ENCODE measurements at regions not wholly inside any gene's neighbourhood (a gene's known extent, or its start where the extent isn't known, plus 50 kb on each side); places are given as distances from the start of the nearest gene placed in this dataset.

DNA sequence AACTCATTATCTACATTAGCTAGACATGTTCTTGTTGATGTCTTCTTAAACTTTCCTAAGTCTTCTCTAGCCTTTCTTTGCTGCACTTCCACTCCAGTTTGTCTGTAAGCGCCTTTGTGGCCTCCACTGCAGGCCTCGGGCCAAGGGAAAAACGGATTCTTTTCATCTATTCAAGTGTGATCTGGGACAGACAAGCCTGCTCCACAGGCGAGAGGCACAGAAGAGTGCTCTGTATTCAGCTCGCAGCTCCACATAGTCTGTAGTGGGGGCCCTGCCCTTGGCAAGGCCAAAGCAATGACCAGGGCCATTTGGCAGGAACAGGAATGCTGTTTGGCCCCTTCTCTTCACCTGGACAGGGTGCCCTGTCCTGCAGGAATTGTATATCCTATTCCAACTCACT is 84.1 kb upstream of the BARX2 start:
- DNase-seq (ENCODE audit: low spot score) = no peak

DNA sequence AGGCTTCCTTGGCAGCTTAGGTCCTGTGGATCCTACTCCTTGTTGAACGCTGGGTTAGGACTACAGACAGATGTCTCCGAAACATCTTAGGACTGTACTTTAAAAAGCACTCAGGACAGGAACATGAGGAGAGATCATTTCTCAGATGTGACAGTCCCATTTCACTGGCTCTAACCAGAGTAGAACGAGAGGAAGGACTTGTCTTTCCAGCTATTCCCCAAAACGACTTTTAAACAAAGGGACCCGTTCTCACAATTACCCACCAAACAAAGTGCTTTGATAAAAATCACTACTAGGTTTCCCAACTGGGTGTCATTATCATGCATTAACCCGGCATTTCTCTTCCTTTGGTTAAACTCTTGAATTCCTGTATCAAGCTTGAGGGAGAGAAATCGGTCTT is 84.7 kb upstream of the BARX2 start:
- DNase-seq (ENCODE audit: low spot score) = no peak

DNA sequence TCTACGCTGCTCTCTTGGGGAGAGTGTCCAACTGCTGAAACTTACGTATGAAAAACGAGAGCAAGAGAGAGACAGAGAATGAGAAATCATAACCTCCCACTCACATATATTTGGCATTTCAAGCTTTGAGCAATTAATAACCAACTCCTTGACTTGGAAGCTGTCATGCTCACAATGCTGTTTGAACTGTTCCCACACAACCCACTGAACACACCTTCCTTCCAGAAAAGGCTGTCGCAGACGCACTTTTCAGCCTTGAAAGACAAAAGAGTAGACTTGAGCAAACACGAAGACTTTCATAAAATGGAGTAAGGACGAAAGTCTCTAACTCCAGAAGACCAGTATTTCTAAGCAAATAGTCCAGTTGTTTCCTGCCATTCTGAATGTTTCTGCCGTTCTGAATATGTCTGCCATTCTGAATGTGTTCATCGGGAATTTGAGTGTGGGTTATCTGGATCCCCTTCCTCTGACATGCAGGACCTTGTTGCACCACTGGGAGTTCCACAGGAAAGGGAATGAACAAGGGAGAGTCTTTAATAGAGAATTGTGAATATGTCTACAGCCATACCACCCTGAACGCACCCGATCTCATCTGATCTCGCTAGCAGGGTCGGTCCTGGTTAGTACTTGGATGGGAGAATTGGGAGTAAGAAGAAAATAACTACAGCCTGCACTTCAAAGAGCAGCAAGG is 86.2 kb upstream of the BARX2 start:
- no peak for DNase-seq (ENCODE audit: low spot score)

DNA sequence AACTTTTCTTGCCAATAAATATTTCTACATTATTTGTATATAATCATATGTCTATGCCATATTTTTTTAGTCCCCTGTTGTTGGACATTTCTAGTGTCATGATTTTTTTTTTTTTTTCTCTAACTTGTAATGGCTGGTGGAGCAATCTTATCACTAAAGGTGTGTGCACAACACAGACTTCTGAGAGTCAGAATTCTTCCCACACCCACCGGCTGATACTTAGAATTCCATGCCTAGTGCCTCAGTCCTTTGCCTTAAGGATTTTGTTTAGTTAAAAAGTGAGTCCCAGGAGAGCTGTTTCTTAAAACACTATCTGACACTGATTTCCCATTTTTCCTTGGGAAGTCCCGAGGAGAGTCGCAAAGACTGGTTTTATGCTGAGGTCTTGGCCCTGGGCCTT is 87.7 kb upstream of the BARX2 start:
- no peak for DNase-seq (ENCODE audit: low spot score)

DNA sequence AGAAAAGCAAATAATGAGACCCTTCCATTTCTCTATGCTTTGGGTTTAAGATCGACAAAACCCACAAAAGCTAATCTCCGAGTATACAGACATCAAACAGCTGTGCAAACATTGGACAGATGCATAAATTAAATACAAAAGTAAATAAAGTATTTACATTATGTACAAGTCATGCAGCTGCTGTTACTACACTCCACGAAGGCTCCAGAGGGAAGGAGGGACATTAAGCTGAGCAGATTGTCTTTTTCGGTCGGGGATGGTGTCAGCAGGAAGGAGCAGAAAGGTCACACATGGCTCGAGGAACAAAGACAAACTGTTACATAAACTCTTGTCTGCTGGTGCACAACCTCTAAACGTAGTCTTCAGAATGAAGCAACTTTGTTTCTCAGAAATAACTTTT is 88.8 kb upstream of the BARX2 start:
- DNase-seq (ENCODE audit: low spot score) = no peak

DNA sequence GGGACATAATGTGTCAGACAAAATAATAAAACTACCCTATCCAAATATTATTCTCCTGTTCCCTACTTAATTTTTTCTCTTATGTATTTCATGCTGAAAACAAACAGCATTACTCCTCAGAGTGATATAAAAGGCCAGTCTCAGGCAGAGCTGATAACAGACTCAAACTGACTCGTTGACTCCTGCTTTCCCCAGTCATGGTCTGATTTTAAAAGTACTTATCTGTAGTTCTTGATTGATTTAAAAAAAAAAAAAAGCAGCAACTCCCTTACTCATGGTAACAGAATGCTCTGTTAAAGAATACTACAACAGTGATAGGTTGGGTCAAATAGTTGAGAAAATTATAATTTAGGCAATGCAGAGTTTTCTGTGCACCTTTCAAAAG is 90.3 kb upstream of the BARX2 start:
- no peak for DNase-seq (ENCODE audit: low spot score)

DNA sequence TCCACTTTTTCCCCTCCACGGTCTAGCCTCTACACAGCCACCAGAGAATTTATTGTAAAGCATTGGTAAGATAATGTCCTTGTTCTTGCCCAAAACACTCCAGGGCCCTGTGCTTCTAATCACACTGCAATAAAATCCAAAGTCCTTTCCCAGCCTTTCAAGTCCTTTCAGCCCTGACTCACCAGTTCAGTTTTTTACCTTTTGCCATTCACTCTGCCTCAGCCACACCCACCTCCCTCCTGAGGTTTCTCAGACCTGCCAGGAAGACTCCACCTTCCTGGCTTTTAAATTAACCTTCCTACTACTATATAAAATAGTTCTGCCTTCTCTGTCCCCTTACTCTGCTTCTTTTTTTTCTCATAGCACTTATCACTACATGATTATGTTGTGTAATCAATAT is 91.0 kb upstream of the ARHGAP32 start:
- DNase-seq (ENCODE audit: low spot score) = no peak

DNA sequence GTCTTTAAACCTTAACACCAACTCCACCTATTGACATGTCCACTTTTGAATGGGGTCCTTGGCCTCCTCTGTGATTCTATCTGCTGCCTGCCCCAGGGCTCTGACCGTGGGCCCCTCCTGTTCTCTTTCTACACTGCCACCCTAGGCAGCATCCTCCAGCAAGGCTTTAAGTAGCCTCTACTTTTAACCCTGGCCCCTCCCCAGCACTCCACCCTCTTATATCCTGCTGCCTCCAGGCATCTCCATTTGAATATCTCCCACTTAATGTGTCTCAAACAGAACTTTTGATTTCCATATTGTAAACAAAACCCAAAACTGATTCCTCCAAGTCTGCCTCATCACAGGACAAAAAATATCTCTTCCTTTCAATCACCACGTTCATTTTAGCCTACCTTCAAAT is 90.5 kb upstream of the ARHGAP32 start:
- DNase-seq (ENCODE audit: low spot score) = no peak

DNA sequence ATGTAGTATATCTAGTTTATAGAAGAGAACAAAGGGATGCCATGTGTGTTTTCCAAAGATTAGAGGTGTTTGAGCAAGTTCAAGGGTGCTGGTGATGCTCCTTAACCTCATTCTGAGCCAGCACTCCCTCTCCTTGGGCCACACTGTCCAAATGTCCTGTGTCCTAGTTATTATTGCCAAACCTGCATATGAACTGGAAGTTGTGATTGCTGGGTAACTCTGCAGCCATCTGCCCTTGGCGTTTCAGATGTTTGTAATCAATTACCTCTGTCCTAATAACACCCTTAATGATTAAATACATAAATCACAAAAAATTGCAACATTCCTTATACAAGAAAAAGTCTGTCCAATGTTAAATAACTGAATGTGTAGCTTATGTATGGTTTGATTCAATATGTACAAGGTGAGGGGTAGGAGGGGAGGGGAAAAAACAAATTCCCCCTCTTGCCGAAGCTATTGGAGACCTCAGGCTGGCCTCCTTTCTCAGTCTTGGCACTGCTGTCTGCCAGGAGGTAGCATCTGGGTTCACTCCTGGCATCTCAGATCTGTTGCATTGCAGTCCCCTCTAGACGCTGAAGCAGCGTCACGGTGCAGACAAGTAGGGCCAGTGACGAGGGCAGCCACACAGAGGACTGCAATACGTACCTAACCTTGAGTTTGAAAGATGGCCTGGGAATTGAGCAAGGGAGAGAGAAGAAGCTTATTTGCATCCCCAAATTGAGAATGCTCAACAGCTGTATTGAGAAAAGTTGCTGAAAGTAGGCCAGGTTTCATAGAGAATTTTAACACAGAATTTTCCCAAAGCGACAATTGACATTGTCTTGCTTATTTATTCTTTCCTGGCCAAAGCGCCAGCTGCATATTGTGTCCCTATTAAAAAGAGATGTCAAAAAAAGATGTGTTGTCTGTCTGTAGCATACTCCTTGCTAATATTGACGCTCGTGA is 89.6 kb upstream of the ARHGAP32 start:
- DNase-seq (ENCODE audit: low spot score) = no peak

DNA sequence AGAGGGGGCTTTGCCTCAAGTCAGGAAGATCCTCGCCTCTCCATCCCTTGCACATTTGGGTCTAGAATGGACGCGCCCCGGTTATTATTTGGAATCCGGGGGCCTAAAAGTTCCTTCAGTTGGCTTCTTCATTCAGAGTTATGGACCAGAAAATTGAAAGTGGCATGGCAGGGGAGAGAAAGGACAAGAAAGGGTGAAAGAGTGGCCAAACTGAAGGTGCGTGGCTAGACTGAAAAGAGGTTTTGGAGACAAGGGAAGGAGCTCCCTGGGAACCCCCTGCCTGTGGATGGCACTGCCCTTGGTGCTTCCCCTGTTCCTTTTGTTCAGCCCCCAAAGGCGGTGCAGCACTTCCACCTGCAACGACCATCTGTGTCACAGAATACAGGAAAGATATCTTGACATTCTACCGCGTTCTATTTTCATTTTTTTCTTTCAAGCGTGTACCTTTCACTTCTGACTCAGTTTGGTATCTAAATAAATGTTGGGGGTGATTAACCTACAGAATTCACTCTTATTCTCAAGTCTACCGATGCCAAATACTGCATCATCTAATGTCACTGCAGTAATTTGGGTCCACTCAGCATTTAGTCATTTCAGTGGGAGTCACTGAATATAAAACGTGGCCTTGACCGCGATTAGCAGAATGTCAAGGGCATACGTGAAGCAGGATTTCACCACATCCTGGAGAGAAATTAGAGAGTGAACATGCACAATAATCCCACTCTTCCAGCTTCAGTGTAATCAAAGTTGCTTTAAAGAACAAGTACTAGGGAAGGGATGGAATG is 88.1 kb upstream of the ARHGAP32 start:
- no peak for DNase-seq (ENCODE audit: low spot score)

DNA sequence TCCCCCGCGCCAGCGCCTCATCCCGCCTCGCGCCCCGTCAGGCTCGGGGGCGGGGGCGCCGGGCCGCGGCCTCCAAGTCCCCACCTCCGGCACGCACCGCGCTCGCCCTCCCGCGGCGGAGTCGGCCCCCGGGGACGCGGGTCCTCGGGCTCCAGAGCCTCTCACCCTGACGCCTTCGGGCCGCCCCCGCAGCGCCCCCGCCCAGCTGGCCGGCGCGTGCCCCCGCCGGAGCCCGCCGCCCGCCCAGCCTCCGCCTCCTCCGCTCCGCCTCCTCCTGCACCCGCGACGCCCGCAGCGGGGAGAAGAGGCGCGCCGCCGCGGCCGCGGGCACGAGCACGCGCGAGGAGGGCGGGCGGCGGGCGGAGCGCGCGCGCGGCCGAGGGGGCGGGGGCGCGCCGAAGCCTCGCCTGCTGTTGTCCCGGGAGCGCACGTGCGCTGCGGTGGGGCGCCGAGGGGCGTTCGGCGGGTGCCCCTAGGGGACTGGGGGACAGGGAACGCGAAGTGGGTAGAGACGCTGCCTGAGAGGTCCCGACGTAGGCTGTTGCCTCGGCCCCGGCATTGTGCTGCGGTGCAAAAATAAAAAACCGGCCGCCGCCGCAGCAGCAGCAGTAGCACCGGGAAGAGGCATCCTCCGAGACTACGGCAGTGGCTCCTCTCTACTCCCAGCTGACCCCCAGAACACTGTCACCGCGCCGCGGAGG is 87.4 kb upstream of the ARHGAP32 start:
- DNase-seq (ENCODE audit: low spot score) = peak; percentile 26

DNA sequence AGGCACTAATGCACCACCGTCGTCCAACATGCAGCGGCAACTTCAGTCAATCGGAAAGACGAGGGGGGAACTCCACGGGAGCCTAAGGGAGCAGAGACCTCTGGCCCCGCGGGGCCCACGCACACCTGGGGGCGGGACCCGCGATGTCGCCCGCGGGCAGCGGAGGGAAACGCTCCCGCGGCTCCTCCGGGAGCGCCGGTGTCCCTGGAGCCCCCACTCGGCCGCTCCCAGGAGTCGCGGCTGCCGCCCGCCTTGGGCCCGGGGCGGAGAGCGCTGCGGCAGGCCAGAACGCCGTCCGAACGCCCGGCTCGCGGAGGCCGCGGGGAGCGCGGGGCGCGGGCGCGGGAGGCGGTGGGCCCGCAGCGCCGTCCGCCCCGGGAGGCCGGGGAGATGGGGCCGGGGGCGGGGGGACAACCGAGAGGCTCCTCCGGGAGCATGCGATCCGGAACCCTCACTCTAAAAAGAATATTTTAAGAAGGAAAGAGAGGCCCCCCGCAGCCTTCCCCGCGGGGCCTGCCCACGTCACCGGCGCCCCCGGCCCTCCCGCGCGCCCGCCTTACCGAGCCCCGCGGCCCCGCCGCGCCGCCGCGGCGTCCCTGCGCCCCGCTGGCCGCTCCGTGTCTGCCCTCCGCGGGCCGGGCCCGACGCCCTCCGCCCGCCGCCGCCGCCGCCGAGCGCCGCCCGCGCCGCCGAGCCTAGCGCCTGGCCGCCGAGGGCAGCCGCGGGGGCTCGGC is 86.6 kb upstream of the ARHGAP32 start:
- DNase-seq (ENCODE audit: low spot score) = no peak

DNA sequence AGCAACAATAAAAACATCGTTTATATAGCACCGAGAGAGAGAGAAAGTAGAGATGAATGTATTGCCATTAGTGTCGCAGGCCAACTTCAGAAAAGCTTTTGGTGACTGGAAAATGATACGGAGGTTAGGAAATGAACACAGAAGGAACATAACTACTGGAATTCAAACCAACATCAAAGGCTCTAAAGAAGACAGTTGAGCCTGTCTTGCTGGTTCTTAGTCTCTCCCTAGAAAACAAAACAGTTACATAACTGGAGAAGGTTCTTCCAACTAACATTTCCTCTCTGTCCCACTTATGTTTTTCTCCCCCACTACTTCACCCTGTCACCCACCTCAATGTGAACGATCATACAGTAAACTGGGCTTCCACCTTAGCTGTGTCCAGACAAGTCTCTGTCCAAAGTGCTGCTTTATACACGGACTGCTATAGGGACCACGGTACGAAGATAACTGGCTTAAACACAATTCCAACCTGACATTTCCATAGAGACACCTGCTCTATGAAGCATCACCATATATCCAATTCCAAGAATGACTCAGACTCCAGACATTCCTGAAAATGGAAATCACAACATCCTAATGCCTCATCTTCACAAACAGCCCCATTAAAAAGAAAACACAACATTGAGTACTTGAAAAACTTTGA is 85.2 kb upstream of the ARHGAP32 start:
- DNase-seq (ENCODE audit: low spot score) = no peak

DNA sequence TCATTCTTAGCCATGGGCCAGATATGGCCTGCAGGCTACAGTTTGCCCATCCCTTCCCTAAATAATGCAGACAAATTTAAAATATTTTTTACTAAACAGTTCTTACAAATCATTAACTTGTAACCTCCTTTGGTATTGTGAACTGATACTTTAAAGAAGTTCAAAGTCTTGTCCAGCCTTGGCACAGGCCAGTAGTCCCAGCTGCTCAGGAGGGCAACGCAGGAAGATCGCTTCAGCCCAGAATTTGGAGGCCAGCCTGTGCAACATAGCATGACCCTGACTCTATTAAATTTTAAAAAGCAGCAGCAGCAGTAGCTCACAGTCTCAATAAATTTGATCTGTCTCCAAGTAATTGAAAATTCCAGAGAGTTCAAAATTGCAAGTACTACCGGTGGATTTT is 83.7 kb upstream of the ARHGAP32 start:
- DNase-seq (ENCODE audit: low spot score) = no peak

DNA sequence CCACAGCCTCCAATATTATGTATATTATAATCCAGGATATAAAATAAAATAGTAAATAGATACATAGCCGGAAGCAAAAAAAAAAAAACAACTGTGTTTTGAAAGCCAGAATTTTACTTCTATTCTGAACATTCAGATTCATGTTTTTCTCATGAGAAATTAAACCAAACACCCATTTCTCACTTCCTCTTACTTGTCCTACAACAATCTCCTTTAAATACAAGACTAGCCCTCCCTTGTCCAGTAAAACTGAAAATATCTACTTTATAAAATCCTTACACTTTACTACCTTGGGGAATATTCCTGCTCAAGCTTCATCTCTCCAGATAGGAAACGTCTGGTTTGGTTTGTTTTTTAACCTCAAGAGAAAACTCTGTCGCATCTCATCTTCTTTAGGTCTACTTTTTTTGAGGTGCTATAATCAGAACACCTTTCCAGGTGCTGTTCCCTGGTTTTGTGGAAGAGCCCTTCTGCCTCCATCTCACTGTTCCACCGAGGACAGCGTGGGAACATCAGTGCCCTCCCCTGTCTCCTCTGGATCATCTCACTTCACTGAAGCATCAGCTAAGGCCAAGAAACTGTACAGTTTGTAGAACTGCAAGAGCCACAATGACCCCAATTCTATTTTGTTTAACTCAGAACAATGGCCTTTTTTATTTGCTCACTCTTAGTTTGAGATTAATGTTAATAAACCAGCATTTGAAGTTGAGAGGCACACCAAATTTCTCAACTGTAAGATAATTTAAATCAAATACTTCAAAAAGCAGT is 82.0 kb upstream of the ARHGAP32 start:
- DNase-seq (ENCODE audit: low spot score) = no peak

DNA sequence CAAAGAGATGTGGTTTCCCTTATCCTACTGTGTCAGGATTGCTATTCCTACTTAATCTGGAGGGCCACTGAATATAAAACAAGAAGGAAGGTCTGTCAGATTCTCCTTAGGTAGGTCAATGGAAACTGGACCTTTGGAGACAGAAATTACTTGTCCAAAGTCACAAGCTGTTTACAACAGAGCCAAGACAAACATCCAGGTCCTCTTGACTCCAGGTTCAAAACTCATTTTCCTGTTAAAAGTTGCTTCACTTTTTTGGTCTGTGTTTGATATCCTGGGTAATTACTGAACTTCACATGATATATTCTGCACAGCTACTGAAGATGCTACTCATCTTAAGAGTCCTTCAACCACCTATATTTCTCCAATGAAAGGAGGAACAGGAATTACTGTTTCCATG is 81.2 kb upstream of the ARHGAP32 start:
- no peak for DNase-seq (ENCODE audit: low spot score)

DNA sequence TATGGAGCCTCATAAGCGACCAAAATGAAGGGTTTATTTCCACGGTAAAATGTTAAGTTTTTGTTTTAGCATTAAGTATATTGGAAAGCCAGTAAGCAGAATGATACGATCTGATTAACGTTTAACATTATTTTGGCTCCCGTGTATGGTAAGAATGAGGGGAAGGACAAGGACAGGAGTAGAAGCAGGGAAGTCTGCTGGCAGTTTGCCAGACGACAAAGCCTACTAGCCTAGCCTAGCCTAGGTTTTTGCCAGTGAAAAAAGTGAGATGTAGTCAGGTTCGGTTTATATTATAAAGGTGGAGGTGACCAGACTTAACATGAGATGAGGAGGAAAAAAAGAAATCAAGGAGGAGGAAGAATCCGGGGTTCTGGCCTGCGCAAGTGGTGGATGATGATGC is 78.9 kb upstream of the ARHGAP32 start:
- DNase-seq (ENCODE audit: low spot score) = no peak

DNA sequence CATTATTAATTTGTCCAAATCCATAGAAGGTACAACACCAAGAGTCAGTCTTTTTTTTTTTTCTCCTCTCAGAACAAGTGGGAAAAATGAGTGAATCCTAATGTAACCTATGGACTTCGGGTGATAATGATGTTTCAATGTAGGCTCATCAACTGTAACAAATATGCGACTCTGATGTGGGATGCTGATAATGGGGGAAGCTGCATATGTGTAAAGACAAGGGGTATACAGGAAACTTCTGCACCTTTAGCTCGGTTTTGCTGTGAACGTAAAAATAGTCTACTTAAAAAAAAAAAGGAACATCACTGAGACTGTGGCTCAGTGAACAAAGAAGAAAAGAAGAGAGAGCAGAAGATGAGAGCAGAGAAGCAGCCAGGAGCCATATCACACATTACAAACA is 78.3 kb upstream of the ARHGAP32 start:
- no peak for DNase-seq (ENCODE audit: low spot score)

DNA sequence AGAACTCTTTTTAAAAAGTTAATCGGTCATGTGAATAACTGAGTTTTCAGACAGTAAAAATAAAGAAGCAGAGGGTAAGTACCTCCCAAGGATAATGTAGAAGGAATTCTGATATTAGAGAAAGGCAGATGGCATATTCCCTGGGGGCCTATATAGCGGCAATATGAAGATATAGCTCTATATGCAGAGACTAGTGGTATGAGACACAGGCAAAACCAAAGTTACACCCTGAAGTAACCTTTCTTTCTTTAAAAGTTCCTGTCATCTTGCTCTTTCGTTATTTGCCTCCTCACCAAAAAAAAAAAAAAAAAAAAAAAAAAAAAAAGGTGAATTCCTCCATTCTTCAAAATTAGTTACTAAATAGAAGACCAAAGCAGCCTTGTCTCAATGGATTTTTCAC is 76.2 kb upstream of the ARHGAP32 start:
- no peak for DNase-seq (ENCODE audit: low spot score)

DNA sequence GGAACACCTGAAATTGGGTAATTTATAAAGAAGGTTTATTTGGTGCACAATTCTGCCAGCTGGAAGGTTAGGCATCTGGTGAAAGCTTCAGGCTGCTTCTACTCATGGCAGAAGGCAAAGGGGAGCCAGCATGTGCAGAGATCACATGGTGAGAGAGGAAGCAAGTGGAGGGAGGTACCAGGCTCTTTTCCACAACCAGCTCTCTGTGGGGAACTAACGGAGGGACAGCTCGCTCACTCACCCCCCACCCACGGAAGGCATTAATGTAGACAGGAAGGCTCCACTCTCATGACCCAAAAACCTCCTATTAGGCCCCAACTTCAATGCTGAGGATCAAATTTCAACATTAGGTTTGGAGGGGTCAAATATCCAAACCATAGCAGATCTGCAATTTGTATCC is 75.6 kb upstream of the ARHGAP32 start:
- no peak for DNase-seq (ENCODE audit: low spot score)
